GM19438 (cell line): ENCODE measurements at regions not wholly inside any gene's neighbourhood (a gene's known extent, or its start where the extent isn't known, plus 50 kb on each side); places are given as distances from the start of the nearest gene placed in this dataset.
"Not testable (repeated sequence)": the region's sequence is repeated elsewhere in the genome, so short reads cannot be mapped to it uniquely, and the experiment has no call there.

Experiments used
- ATAC-seq: cut with Tn5 transposase; IDR thresholded peaks from one replicate; pipeline ENCODE4 v1.9.1; 2021; ENCODE audit warnings: low read depth; ENCODE audit not compliant: unreplicated experiment

DNA sequence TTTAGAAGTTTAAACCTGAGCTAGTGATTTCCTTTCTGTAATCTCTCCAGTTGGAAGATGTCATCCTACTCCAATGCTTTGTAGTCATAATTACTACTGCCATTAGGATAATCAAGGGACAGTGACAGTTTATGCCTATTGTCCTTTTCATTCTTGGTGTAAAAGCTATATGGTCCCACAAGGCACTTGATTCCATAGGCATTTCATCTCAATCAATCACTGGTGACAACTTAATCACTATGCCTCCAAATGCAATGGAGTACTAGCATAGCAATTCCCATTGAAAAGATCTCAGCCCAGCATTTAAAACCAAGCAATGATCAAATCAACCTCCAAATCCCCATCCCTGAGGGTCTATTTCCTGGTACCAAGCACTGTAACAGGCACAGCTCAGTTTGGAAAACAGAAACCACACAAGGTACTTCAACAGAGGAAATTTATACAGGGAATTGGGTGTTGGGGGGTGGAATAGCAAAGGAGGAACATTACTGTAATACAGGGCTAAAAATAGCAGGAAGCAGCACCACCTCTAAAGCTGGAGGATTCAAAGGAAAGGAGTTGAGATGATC, 51.0 kb downstream of the FHIP2A start:
- no peak for ATAC-seq

DNA sequence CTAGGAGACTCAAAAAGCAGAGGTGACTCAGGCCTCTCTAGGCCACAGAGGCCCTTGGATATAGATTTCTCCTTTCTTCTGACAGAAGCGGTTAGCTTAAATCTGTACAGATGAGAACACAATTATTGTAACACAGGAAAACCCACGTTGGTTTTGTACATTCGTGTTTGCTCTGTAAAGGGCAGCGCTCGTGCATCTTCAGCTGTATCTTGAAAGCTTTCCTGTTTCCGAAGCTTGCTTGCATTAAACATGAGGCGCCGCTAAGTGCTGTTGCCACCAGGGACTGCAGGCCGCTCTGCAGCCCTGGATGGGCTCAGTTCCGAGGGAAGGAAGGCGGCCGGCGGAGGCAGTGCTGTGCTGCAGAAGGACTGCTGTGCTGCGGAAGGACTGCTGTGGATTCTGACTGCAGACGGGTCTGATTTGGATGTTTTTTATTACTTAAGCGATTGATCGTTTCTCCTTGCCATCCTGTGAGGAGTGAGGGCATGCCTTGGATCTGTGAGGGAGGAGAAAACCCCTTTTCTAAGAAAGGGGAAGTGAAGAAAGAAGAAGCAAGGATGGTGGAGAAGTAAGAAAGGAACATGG, 53.3 kb downstream of the FHIP2A start:
- ATAC-seq, result no peak

GRCh38 chr10:114875590-114876081, 54.1 kb downstream of the FHIP2A start:
- ATAC-seq, result not testable (repeated sequence)

GRCh38 chr10:114876169-114876568, 54.6 kb downstream of the FHIP2A start:
- no peak for ATAC-seq

DNA sequence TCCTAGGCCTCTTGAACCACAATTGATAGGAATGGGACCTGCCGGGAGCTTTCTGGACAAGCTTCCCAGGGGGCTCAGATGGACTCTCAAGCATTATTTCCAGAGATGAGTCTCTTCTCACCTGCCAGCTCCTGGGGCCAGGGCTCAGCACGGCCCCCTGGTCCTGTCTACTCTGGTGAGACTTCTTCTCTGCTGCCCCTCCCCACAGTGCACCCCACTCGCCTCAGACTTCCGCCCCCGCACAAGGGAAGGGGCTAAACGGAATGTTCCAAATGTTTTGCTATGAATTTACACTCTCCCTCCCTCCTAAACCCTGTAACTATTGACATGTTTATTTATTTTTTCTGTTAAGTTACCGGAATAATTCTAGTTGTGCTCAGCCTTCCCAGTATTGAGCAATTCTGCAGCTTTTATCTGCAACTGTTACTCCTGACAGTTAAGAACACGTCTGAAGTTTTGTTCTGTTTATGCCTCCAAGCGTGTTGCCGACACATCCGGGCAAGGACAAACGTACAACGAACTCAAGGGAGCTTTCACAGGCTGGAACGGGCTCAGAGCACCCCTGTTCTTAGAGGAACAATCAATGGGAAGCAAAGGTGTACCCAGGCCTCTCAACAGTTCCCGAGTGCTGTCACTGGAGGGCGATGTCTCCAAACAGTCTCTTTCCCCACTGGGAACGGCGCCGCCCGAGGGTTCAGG, 55.2 kb downstream of the FHIP2A start:
- peak; percentile 88 for ATAC-seq

- ATAC-seq, result no peak
These were observed 55.7 kb downstream of the FHIP2A start for GRCh38 chr10:114877301-114877644.

GRCh38 chr10:114879093-114879492, 57.5 kb downstream of the FHIP2A start:
- no peak for ATAC-seq

DNA sequence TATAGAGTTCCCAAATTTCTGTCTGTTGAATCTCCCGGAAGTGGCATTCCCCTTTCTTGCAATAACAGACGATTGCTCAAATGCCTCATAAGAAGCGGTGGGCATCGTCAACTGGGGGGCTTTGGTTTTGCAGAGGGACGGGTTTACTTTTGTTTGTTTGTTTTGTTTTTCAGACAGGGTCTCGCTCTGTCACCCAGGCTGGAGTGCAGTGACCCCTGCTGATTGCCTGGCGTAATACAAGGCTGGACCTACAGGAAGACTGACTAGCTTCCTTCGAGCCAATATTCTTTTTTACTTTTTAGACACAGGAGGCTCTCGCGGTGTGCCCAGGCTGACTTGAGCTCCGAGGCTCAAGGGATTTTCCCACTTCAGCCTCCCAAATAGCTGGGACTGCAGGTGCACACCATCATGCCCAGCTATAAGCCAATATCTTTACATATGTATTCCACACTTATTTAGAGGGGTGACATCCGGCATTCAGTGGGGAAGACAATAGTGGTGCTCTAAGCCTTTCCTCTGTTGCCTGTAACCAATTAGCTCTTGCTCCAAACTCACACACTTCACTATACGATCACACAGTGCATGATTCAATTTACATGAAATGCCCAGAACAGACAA, 58.1 kb downstream of the FHIP2A start:
- ATAC-seq, result no peak

GRCh38 chr10:114881417-114881816, 56.6 kb upstream of the TRUB1 start:
- ATAC-seq, result no peak

DNA sequence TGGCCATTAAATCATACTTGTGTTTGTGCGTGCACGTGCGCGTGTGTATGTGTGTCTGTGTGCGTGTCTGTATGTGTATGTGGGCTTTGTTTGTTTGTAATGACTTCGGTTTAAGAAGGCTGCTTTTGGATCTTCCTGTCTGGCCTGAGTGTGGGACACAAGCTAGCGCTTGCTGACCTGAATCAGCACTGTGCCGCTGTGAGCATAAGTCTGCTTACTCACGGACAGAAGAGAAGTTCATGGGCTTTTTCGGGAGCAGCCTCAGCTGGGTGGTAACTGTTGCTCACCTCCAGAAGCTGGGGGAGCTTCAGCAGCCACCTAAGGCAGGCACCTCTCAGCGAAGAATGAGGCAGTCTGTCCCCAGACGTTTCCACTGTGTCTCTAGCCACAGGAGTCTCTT, 56.1 kb upstream of the TRUB1 start:
- no peak for ATAC-seq

DNA sequence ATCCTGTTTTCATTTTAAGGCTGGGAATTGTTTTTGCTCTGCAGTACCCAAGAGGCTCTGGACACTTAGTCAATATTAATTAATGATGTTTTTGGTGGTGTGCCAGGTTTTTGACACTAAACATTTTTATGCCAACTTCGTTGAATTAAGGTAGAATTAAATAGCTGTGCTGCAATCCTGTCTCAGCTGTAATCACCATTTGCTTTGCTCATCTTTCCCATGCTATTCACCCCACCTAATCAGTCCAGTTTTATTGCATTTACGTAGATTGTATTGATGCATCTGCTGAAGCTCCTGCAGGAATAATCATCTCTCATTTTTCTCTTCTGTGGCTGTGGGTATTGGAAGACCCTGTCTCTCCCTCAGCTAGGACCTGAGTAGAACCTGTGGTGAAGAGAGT, 52.6 kb upstream of the TRUB1 start:
- ATAC-seq, result no peak
